ENCODE measurements at regions not wholly inside any gene's neighbourhood (a gene's known extent, or its start where the extent isn't known, plus 50 kb on each side); places are given as distances from the start of the nearest gene placed in this dataset.
"Not testable (repeated sequence)": the region's sequence is repeated elsewhere in the genome, so short reads cannot be mapped to it uniquely, and the experiment has no call there.

GRCh38 chr4:155592179-155592937 lies 74.3 kb upstream of the GUCY1A1 start:
- DNase-seq (ENCODE audit: low read depth): no peak

GRCh38 chr4:155591738-155592143 lies 74.9 kb upstream of the GUCY1A1 start:
- DNase-seq (ENCODE audit: low read depth): no peak

- DNase-seq (ENCODE audit: low read depth): no peak
Measured at GRCh38 chr4:155590796-155591585, 75.7 kb upstream of the GUCY1A1 start.

- no peak for DNase-seq (ENCODE audit: low read depth)
Measured at GRCh38 chr4:155588437-155588836, 78.2 kb upstream of the GUCY1A1 start.

- no peak for DNase-seq (ENCODE audit: low read depth)
Measured at GRCh38 chr4:155587766-155588165, 78.9 kb upstream of the GUCY1A1 start.

- DNase-seq (ENCODE audit: low read depth): peak; percentile 40
Measured at GRCh38 chr4:155582971-155583437, 83.6 kb upstream of the GUCY1A1 start.

GRCh38 chr4:155582041-155582440 lies 84.6 kb upstream of the GUCY1A1 start:
- DNase-seq (ENCODE audit: low read depth): no peak

- peak; percentile 25 for DNase-seq (ENCODE audit: low read depth)
Measured at GRCh38 chr4:155578726-155579370, 87.8 kb upstream of the GUCY1A1 start.

GRCh38 chr4:155578219-155578618 lies 88.4 kb upstream of the GUCY1A1 start:
- no peak for DNase-seq (ENCODE audit: low read depth)

GRCh38 chr4:155574329-155574728 lies 92.3 kb upstream of the GUCY1A1 start:
- DNase-seq (ENCODE audit: low read depth): not testable (repeated sequence)

- no peak for DNase-seq (ENCODE audit: low read depth)
Measured at GRCh38 chr4:155573126-155573525, 93.5 kb upstream of the GUCY1A1 start.

- DNase-seq (ENCODE audit: low read depth): no peak
Measured at GRCh38 chr4:155572106-155572703, 94.4 kb upstream of the GUCY1A1 start.

- DNase-seq (ENCODE audit: low read depth): no peak
Measured at GRCh38 chr4:155571184-155571944, 95.3 kb upstream of the GUCY1A1 start.

- DNase-seq (ENCODE audit: low read depth): no peak
Measured at GRCh38 chr4:155570661-155571060, 96.0 kb upstream of the GUCY1A1 start.

GRCh38 chr4:155569960-155570515 lies 96.6 kb upstream of the GUCY1A1 start:
- DNase-seq (ENCODE audit: low read depth): no peak

- no peak for DNase-seq (ENCODE audit: low read depth)
Measured at GRCh38 chr4:155569471-155569870, 97.2 kb upstream of the GUCY1A1 start.

- DNase-seq (ENCODE audit: low read depth): no peak
Measured at GRCh38 chr4:155568641-155569220, 97.9 kb upstream of the GUCY1A1 start.

GRCh38 chr4:155566354-155566753 lies 100.3 kb upstream of the GUCY1A1 start:
- no peak for DNase-seq (ENCODE audit: low read depth)

- no peak for DNase-seq (ENCODE audit: low read depth)
Measured at GRCh38 chr4:155565776-155566175, 100.9 kb upstream of the GUCY1A1 start.

GRCh38 chr4:155565330-155565729 lies 101.3 kb upstream of the GUCY1A1 start:
- DNase-seq (ENCODE audit: low read depth): no peak

GRCh38 chr4:155564880-155565279 lies 101.8 kb upstream of the GUCY1A1 start:
- no peak for DNase-seq (ENCODE audit: low read depth)

Data from Daoy (cell line).